ENCODE measurements at regions not wholly inside any gene's neighbourhood (a gene's known extent, or its start where the extent isn't known, plus 50 kb on each side); places are given as distances from the start of the nearest gene placed in this dataset.

- Histone ChIP-seq H3K4me3 (no peak overlapping the region), H3K27ac (peak overlapping the region; percentile 6 to 22)
- no peak for TF ChIP-seq CTCF (IDR thresholded peaks at IDR 0.05)
- no peak for DNase-seq (ENCODE audit: low spot score)
Observed at GRCh38 chrX:10051866-10052480, 84.8 kb downstream of the CLDN34 start.

GRCh38 chrX:10052906-10053625 lies 85.9 kb downstream of the CLDN34 start:
- DNase-seq (ENCODE audit: low spot score): no peak
- peak overlapping the region; percentile 6 to 37 for H3K27ac ChIP-seq
- no peak for TF ChIP-seq CTCF (IDR thresholded peaks at IDR 0.05)
- no peak overlapping the region for H3K4me3 ChIP-seq

GRCh38 chrX:10054396-10054795 lies 87.2 kb downstream of the CLDN34 start:
- TF ChIP-seq CTCF (IDR thresholded peaks at IDR 0.05): no peak
- no peak overlapping the region for H3K27ac ChIP-seq
- DNase-seq (ENCODE audit: low spot score): no peak
- no peak overlapping the region for H3K4me3 ChIP-seq

GRCh38 chrX:10055430-10055829 lies 88.3 kb downstream of the CLDN34 start:
- TF ChIP-seq CTCF (IDR thresholded peaks at IDR 0.05): no peak
- no peak for DNase-seq (ENCODE audit: low spot score)
- Histone ChIP-seq H3K4me3 (no peak overlapping the region), H3K27ac (no peak overlapping the region)

- H3K27ac ChIP-seq: no peak overlapping the region
- TF ChIP-seq CTCF (IDR thresholded peaks at IDR 0.05): no peak
Observed at GRCh38 chrX:10062352-10062751, 94.4 kb upstream of the CLCN4 start.

GRCh38 chrX:10062980-10063379 lies 93.8 kb upstream of the CLCN4 start:
- Histone ChIP-seq H3K4me3 (no peak overlapping the region), H3K27ac (no peak overlapping the region)
- DNase-seq (ENCODE audit: low spot score): no peak
- TF ChIP-seq CTCF (IDR thresholded peaks at IDR 0.05): no peak

More at GRCh38 chrX:10062352-10062751, 94.4 kb upstream of the CLCN4 start:
- no peak for DNase-seq (ENCODE audit: low spot score)
- no peak overlapping the region for H3K4me3 ChIP-seq

GRCh38 chrX:10064736-10065135 lies 92.0 kb upstream of the CLCN4 start:
- no peak for TF ChIP-seq CTCF (IDR thresholded peaks at IDR 0.05)
- no peak for DNase-seq (ENCODE audit: low spot score)
- H3K27ac ChIP-seq: no peak overlapping the region

More at GRCh38 chrX:10064736-10065135, 92.0 kb upstream of the CLCN4 start:
- no peak overlapping the region for H3K4me3 ChIP-seq
